Stimulated activated CD4-positive, alpha-beta T cell treated with anti-CD3 and anti-CD28 coated beads, Interleukin-2, amount 100 ng/mL, for 24 hours (primary cell): ENCODE measurements at regions not wholly inside any gene's neighbourhood (a gene's known extent, or its start where the extent isn't known, plus 50 kb on each side); places are given as distances from the start of the nearest gene placed in this dataset.

Experiments
- DNase-seq, 2 donors: peaks; one replicate each; pipeline ENCODE4 v3.0.0-alpha.2; 2020

GRCh38 chr12:77569876-77570275 is 260.8 kb upstream of the NAV3 start:
- no peak for DNase-seq

GRCh38 chr12:77560714-77561113 is 270.0 kb upstream of the NAV3 start:
- no peak for DNase-seq

DNA sequence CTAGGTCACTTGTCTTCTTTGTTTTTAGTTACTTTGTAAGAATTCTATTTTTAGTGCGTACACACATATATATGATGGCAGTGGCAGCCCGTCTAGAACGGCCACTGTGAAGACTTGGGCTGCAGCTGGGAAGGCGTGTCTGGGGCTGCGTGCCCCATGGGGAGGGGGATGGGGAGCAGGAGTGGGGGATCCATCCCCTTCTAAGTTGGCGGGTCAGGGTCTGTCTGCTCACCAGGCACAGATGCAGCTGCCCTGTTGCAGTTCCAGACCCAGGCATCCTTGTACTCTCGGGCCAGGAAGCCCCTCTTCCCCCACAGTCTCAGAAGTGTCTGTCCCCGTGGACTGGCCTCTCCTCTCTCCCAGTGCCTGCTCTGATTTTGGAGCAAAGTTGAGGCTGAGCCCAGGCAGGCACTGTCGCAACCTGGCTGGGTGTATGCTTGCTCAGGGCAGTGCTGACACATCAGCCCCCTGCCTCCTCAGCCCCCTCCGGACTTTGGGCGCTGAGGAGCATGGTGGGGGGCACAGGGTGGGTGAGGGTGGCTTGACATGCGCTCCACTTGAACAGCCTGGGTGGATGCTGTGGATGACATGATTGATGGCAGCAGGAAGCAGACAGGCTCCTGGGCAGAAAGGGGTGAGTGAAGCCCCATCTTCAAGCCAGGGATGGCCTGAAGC is 271.2 kb upstream of the NAV3 start:
- DNase-seq: no peak

DNA sequence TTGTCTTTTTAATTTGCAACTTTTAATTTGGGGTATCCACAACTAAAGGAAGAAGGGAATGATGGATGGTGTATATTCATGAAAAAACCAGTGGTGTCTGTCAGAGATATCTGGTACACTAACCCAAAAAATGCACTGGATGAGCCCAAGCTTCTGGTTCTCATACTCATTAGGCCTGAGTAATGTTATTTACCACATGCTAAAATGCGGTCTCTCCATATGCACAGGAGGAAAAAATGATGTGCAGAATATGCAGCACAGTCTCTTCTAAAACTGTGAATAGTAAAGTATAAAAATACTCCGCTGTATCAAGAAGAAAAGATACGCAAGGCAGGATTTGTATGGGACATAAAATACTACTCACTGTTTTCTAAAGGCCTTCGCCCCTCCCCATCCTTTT is 275.6 kb upstream of the NAV3 start:
- DNase-seq: no peak

DNA sequence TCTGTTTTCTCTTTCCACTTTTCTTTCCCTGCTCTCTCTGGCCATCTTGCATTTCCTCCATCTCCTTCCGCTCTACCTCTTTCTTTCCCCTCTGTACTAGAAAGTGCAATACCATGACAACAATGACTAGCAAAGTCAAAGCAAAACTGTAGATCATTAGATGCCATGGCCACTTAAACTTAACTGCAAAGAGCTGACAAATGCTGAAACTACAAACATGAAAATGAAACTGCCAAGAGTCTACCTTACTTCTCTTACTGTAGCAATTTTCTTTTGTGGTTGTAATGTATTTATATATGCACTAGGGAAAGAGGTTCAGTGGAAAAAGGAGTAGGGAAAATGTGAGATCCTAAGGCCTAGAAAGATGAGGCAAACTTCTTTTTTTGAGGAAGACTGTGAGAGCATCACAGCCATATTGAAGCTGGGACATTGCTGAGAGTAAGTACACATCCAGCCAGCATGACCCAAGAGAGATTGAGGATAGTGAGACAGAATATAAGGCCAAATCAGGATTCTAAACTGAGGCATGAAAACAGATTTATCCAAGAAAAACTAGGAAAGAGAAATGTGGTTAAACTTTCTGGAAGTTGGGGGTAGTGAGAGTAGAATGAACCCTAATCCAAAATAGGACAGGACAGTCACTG is 276.6 kb upstream of the NAV3 start:
- no peak for DNase-seq

- no peak for DNase-seq
These were observed 281.1 kb upstream of the NAV3 start for GRCh38 chr12:77549383-77550128.

DNA sequence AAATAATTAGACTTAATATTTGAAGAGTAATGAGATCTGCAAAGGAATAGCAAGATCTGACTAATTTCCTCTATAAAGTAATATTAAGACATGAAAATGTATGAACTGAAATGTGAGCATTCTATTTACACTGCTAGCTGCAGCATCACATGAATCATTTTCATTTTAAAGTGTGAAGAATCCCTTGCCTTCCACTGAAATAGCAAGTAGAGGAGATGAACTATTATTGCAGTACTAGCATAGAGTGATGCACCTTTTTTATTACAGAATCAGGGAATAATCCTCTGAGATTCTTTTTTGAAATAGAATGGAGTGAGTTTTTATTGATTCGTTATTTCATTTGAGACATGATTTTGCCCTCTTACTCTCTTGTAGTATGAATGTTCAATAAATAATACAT is 281.9 kb upstream of the NAV3 start:
- no peak for DNase-seq

DNA sequence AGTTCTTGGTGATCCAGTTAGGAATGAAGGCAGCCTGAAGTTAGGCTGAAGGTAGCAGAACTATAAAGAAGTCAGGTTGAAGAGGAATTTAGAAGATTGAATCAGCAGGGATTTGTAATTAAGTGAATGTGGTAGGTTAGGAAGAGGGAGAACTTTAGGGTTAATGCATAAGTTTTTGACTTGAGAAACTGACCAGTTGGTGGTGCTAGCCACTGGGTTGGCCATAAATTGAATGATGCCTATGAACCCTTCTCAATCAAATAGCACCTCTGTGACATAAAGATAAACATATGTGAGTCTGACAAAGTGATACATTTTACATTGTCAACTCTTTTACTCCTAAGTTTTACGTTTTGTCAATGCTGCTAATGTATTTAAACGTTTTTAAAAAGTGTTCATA is 290.6 kb upstream of the NAV3 start:
- no peak for DNase-seq

GRCh38 chr12:77537663-77538062 is 293.0 kb upstream of the NAV3 start:
- no peak for DNase-seq

DNA sequence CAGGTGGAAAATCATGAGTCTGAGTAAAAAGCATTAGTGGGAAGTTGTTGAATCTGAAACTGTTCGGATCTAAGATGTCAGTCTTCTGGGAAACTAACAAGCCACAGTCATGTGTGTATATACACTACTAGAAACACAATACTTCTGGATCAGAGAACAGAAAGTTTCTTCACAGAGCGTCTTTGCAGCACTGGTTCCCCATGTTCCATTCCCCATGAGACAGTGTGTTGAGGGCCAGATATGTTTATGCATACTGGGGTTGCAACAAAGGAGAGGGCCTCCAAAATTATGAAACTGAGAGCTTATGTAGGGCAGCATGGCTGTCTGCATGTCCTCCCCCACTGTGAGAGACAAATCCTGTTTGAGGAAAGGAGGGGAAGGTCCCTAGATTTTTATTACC is 295.0 kb upstream of the NAV3 start:
- DNase-seq: no peak

- no peak for DNase-seq
These were observed 298.8 kb upstream of the NAV3 start for GRCh38 chr12:77531912-77532311.

- DNase-seq: no peak
These were observed 308.4 kb upstream of the NAV3 start for GRCh38 chr12:77522247-77522646.

DNA sequence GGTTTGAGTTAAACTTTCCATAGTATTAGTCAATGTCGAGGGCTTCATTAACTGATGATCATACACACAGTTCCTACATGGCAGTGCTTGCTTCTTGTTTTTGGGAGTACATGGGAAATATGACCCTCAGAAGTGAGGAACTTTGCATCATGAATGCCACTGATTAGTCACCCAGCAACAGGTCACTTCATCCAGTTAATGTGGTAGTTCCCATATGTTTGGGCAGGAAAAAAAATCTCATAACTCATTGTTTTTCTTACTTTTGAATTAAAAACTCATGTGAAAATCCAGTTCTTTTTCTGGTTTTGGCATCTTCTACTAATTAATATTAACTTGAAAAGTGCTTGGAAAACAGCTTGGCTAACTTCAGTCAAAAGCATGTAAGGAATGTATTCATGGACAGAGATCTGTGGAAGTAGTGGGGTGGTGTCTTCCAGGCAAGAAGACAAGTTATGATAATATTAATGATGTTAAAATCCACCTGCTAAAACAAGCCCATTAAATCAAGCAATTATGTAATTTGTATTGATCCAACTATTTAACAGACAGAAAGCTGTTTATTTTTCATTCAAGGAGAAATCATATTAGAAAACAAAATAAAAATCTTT is 309.1 kb upstream of the NAV3 start:
- no peak for DNase-seq

DNA sequence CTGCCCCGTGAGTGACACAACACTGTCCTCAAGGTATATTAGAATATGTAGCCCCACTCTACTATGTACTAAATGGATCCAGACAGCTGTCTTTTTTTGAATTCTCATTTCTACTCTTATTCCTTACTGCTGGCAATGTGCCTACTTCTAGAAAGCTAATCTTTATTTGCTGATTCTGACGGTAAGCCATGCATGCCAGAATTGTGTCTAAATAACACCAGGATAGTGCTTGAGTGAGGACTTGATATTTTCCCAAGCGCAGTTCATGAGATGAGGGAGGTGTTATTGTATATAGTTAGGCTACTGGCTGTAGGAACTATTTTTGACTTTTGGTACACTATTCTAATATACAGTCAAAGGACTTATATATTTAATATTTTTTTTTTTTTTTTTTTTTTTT is 316.2 kb upstream of the NAV3 start:
- no peak for DNase-seq

DNA sequence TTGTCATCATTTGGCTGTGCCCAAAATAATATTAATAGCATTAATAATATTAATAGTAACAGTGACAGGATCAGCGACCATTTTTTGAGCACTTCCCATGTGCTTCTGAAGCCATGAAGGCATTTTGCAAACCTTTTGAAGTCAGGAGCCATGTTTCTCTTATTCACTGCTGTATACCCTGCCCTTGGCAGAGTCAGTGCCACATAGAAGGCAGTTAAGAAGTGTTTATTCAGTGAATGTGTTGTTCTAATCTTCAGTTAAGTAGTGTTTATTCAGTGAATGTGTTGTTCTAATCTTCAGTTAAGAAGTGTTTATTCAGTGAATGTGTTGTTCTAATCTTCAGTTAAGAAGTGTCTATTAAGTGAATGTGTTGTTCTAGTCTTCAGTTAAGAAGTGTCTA is 319.7 kb upstream of the NAV3 start:
- no peak for DNase-seq

DNA sequence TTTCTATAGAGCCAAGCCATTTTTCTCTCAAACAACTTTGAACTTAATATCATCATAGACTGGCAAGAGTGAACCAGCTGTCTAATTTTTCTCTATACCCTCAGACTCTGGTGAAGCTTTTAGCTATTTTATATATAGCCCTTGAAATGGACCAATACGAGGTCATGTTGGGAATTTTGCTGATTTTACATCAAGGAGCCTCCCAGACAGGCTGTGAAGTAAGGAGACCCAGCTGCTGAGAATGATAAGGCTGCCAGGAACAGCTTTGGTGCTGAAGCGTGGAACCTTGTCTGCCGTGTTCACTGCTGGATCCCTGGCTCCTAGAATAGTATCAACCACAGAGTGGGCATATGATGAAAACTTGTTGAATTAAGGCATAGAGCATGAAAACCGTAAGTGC is 326.2 kb upstream of the NAV3 start:
- DNase-seq: no peak

DNA sequence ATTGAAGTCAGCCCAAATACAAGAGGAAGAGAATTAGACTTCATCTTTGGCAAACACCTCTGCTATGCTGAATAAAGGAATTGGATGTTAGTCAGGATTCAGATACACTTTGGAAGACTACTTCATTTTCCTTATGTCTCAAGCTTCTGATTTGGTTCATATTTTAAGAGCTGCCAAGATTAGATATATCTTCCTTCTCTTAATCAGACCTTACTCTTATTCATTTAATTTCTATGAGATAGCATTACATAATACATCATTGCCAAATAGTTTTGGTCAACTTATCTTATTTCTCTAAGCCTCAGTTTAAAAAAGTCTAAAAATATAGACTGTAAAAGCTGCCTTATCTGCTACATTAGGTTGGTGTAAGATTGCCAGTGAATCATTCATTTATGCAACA is 330.6 kb upstream of the NAV3 start:
- no peak for DNase-seq

DNA sequence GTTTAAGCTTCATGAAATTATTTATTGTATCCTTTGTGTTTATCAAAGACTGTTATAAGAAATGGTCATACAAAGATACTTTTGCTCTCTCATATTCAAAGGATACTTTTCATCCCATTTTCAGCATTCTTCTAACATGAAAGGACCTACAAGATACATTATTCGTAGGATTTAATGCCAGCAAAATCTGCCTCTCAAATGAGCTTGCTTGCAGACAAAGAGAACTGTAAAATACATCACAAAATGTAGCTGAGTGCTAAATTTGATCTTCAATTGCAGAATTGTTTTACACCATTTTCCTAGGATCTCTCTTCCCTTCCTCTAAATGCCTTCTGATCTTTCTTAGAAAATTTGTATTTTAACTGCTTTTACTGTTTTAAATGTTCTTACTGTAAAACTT is 333.0 kb upstream of the NAV3 start:
- DNase-seq: no peak

DNA sequence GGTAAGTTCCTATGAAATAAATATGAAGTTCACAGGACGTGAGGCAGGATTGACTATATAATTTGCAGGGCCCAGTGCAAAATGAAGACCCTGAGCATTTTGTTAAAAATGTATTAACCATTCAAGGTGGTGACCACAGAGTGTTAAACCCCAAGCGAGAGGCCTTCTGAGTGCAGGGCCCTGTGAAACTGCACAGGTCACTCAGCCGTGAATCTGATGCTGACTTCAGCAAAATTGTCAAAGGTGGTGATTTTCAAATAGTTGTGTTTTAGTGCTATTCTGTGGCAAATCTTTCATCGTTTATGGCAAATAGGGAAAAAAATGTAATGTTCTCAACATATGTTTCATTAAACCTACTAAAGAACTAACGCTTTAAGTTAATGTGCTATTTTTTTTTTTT is 334.0 kb upstream of the NAV3 start:
- DNase-seq: no peak

GRCh38 chr12:77494296-77494695 is 336.4 kb upstream of the NAV3 start:
- DNase-seq: no peak

DNA sequence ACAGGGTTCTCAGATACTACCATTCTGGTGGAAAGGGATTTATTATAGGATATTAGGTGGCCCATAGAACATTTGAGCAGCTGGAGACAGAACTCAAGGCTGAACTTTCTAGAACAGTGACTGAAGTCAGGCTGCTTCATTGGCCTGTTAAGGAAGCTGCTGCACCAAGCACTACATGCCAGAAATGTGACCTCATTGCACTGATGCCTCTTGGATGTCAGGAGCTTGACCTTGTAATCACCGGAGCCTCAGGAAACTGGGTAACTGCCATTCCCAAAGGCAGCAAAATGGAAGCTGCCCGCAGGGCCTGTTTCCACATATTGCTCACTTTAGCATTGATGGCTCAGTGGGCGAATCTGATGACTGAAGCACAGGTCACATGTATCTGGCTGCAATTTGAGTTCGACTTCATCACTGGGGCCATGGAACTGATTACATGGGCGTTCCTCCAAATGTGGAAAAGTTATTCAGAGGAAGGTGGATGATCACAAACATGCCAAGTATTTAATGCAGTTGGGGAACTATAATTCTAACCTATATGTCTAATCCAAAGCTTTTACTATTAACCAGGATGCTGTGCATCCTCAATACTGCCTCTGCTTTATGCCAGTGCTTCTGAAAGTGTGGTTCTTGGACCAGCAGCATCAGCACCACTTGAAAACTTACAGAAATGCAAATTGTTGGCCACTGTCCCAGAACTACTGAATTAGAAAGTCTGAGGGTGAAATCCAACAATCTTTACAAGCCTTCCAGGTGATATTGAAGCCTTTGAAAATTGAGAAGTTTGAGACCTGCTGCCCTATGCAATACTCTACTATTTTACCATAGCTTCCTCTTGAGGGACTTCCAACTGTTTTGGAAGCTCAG is 337.2 kb upstream of the NAV3 start:
- DNase-seq: no peak

DNA sequence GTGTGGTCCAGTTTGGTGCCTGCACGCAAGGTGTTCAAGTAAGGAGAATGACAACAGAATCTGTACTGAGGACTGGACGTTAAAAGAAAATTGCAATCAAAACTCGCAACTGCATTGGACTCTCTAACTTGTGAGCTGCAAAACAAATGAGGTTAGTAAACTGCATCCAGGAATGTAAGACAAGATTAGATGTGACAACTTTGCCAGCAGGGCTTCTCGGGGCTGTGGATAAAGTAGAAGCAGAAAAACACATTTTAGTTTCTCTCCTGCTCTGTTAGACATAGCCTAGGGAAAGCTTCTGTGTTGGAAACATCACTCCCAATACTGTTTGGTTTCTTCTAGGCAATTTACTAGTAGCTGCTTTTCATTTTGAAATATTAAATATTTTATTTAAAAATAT is 338.2 kb upstream of the NAV3 start:
- DNase-seq: no peak
